ENCODE measurements at regions not wholly inside any gene's neighbourhood (a gene's known extent, or its start where the extent isn't known, plus 50 kb on each side); places are given as distances from the start of the nearest gene placed in this dataset.

DNA sequence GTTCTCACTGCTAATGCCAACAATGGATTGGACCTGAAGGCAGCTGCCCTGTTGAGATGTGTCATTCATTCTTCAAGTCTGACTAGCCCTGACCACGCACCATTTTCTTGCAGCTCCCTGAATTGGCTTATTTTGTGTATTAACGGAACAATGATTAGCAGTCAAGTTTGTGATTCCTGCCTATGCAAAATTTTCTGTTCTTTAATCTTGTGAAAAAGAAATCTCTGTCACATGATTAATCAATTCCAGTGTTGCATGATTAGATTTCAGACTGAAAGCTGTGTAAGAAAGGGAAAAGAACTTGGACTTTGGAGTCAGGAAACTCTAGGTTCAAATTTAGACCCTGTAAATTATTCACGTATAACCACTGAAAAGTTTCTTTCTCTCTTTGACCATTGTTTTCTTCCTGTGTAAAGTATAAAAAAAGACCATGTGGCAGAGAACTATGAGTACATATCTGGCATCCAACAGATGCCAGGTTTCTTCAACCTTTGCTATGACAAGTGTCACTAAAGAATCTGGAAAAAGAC, 64.5 kb upstream of the SLC10A2 start:
- no peak for TF ChIP-seq POLR2A (IDR thresholded peaks at IDR 0.05)
- TF ChIP-seq, protein P1, sequence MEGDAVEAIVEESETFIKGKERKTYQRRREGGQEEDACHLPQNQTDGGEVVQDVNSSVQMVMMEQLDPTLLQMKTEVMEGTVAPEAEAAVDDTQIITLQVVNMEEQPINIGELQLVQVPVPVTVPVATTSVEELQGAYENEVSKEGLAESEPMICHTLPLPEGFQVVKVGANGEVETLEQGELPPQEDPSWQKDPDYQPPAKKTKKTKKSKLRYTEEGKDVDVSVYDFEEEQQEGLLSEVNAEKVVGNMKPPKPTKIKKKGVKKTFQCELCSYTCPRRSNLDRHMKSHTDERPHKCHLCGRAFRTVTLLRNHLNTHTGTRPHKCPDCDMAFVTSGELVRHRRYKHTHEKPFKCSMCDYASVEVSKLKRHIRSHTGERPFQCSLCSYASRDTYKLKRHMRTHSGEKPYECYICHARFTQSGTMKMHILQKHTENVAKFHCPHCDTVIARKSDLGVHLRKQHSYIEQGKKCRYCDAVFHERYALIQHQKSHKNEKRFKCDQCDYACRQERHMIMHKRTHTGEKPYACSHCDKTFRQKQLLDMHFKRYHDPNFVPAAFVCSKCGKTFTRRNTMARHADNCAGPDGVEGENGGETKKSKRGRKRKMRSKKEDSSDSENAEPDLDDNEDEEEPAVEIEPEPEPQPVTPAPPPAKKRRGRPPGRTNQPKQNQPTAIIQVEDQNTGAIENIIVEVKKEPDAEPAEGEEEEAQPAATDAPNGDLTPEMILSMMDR (IDR thresholded peaks at IDR 0.05) = no peak
- H3K36me3 ChIP-seq (ENCODE audit: low read depth, missing control alignments) = no peaks in the 10 kb centered on the region
- H3K4me1 ChIP-seq = no peaks in the 10 kb centered on the region
- intact Hi-C loops (cut with DNase I; ENCODE audit: low total_unique reads) = no loop called here
- H3K27ac ChIP-seq = no peak overlapping the region
- H3K27me3 ChIP-seq = no peaks in the 10 kb centered on the region
- H3K4me3 ChIP-seq = no peak overlapping the region
- H3K9me3 ChIP-seq = no peaks in the 10 kb centered on the region
- no peak for DNase-seq
- 91 to 92% methylated on average over 3 of the region's 3 CpGs for WGBS, 2 donors

DNA sequence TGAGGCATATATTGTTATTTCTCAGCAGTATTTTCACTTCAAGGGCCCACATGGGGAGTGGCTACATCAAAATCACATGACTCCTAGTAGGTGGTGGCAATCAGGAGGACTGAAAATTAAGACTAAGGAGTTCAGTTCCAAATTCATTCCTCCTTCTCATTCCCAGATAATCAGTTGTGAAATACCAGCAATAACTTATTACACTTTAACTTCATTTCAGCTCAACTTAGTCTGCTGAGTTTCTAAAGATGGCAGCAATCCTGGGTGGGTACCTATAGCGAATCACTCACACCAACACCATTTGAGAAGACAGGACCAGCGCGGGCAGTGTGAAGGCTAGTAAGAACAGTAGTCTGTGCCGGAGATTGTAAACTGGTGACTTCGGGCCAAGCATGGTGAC, 63.9 kb upstream of the SLC10A2 start:
- WGBS, 2 donors = 93 to 97% methylated on average over 5 of the region's 5 CpGs
- Histone ChIP-seq H3K9me3 (no peaks in the 10 kb centered on the region), H3K4me3 (no peak overlapping the region), H3K27ac (no peak overlapping the region), H3K27me3 (no peaks in the 10 kb centered on the region), H3K4me1 (no peaks in the 10 kb centered on the region), H3K36me3 (ENCODE audit: low read depth, missing control alignments) (no peaks in the 10 kb centered on the region)
- intact Hi-C loops (cut with DNase I; ENCODE audit: low total_unique reads) = no loop called here
- no peak for DNase-seq
- TF ChIP-seq, protein P1 (IDR thresholded peaks at IDR 0.05) = no peak
- no peak for TF ChIP-seq POLR2A (IDR thresholded peaks at IDR 0.05)

Small RNA genes in the stretch of these regions (small RNA-seq; reads per million reads assigned to genes)
- gene RF00402 (0 reads per million in 2 donors), gene RF02090 (0 reads per million in 2 donors), gene RF02091 (0 reads per million in 2 donors), gene RNA5SP38 (0 reads per million in 2 donors)
